Thoracic aorta (tissue), 2 donors: ENCODE measurements at regions not wholly inside any gene's neighbourhood (a gene's known extent, or its start where the extent isn't known, plus 50 kb on each side); places are given as distances from the start of the nearest gene placed in this dataset.

ENCODE experiments used
- ATAC-seq: fragments of 150-250 bp; one replicate; pipeline ENCODE4 v1.8.0; 2017; ENCODE audit warnings: low read depth; ENCODE audit not compliant: insufficient number of reproducible peaks, low FRiP score
- DNase-seq: peaks from one replicate; pipeline ENCODE4 v3.0.0-alpha.2; 2020; ENCODE audit warnings: low spot score
- H3K27ac ChIP-seq, 2 donors: fragments of 200-600 bp; sonication (generic); 1 replicate in 1 of 2; 2 replicates in 1 of 2; pipeline ENCODE4 v1.5.1; 2016; ENCODE audit warnings: mild to moderate bottlenecking in 2 of 2, moderate library complexity in 2 of 2
- H3K27me3 ChIP-seq: fragments of 200-600 bp; sonication (generic); replicated peaks from 2 replicates; pipeline ENCODE4 v1.6.0; 2016; ENCODE audit warnings: mild to moderate bottlenecking; ENCODE audit not compliant: insufficient read depth
- H3K36me3 ChIP-seq: fragments of 200-600 bp; sonication (generic); one replicate; pipeline ENCODE4 v1.5.1; 2016
- H3K4me1 ChIP-seq, 2 donors: fragments of 200-600 bp; sonication (generic); 1 replicate in 1 of 2; 2 replicates in 1 of 2; pipeline versions ENCODE4 v1.5.1 to v1.6.0; 2016; ENCODE audit warnings: low read depth in 2 of 2, mild to moderate bottlenecking in 1 of 2; ENCODE audit not compliant: control insufficient read depth in 1 of 2
- H3K4me3 ChIP-seq: fragments of 200-600 bp; sonication (generic); 2 replicates; pipeline ENCODE4 v1.5.1; 2016; ENCODE audit warnings: mild to moderate bottlenecking
- H3K9me3 ChIP-seq: fragments of 200-600 bp; sonication (generic); 2 replicates; pipeline ENCODE4 v1.5.1; 2016
- TF ChIP-seq, protein P1 (sequence below): fragments of 200-600 bp; sonication (generic); IDR thresholded peaks from one replicate; pipeline ENCODE4 v1.5.1; 2019; ENCODE audit warnings: antibody characterized with exemption

GRCh38 chr10:56973766-56974165 lies 612.7 kb upstream of the ZWINT start:
- Histone ChIP-seq H3K4me1 (no peaks in the 10 kb centered on the region), H3K4me3 (no peak overlapping the region), H3K27me3 (no peaks in the 10 kb centered on the region), H3K27ac (no peak overlapping the region), H3K36me3 (no peaks in the 10 kb centered on the region), H3K9me3 (no peaks in the 10 kb centered on the region)
- TF ChIP-seq, protein P1, sequence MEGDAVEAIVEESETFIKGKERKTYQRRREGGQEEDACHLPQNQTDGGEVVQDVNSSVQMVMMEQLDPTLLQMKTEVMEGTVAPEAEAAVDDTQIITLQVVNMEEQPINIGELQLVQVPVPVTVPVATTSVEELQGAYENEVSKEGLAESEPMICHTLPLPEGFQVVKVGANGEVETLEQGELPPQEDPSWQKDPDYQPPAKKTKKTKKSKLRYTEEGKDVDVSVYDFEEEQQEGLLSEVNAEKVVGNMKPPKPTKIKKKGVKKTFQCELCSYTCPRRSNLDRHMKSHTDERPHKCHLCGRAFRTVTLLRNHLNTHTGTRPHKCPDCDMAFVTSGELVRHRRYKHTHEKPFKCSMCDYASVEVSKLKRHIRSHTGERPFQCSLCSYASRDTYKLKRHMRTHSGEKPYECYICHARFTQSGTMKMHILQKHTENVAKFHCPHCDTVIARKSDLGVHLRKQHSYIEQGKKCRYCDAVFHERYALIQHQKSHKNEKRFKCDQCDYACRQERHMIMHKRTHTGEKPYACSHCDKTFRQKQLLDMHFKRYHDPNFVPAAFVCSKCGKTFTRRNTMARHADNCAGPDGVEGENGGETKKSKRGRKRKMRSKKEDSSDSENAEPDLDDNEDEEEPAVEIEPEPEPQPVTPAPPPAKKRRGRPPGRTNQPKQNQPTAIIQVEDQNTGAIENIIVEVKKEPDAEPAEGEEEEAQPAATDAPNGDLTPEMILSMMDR: no peak
- no peak for DNase-seq
- no peak for ATAC-seq

DNA sequence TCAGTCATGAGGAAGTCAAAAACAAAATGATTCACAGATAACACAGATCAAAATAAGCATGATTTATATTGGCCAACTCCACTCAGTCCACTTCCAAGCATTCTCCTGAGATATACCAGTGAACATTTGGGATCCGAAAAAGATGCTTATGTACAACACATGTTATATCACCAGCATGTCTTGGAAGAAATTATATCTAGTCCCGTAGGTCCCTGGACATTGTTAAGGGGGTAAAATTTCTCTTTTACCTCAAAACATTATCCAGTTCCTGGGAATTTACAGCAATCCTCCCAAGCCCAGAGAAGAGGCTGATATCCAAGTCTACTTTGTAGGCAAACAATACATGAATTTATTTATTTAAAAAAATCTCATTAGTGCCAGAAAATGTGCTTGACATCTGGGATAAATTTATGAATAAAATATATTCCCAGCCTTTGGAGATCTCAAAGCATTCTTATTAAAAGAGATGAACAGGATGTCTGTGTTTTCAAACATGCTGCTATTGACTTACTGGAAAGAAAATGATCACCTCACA lies 582.2 kb upstream of the ZWINT start:
- TF ChIP-seq, protein P1: no peak
- no peak for ATAC-seq
- H3K4me3 ChIP-seq: no peak overlapping the region
- DNase-seq: no peak
- no peak overlapping the region for H3K27ac ChIP-seq
- H3K4me1 ChIP-seq: no peaks in the 10 kb centered on the region
- no peaks in the 10 kb centered on the region for H3K36me3 ChIP-seq
- no peaks in the 10 kb centered on the region for H3K9me3 ChIP-seq
- no peaks in the 10 kb centered on the region for H3K27me3 ChIP-seq

DNA sequence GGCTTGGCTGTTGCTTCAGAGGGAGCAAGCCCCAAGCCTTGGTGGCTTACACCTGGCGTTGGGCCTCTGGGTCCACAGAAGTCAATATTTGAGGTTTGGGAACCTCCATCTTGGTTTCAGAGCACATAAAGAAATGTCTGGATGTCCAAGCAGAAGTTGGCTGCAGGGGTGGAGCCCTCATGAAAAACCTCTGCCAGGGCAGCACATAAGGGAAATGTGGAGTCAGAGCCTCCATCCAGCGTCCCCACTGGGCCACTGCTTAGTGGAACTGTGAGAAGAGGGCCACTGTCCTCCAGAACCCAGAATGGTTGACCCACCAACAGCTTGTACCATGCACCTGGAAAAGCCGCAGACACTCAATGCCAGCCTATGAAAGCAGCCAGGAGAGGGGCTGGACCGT lies 573.5 kb upstream of the ZWINT start:
- Histone ChIP-seq H3K36me3 (no peaks in the 10 kb centered on the region), H3K27me3 (no peaks in the 10 kb centered on the region), H3K4me3 (no peak overlapping the region), H3K9me3 (no peaks in the 10 kb centered on the region), H3K4me1 (no peaks in the 10 kb centered on the region), H3K27ac (no peak overlapping the region)
- ATAC-seq (no peak), DNase-seq (no peak)
- TF ChIP-seq, protein P1: no peak

- no peak overlapping the region for H3K4me3 ChIP-seq
- H3K27ac ChIP-seq: no peak overlapping the region
- ATAC-seq: no peak
- H3K9me3 ChIP-seq: no peaks in the 10 kb centered on the region
- TF ChIP-seq, protein P1: no peak
- no peak for DNase-seq
- no peaks in the 10 kb centered on the region for H3K27me3 ChIP-seq
- no peaks in the 10 kb centered on the region for H3K4me1 ChIP-seq
- no peaks in the 10 kb centered on the region for H3K36me3 ChIP-seq
Observed at GRCh38 chr10:56928714-56929113, 567.7 kb upstream of the ZWINT start.

DNA sequence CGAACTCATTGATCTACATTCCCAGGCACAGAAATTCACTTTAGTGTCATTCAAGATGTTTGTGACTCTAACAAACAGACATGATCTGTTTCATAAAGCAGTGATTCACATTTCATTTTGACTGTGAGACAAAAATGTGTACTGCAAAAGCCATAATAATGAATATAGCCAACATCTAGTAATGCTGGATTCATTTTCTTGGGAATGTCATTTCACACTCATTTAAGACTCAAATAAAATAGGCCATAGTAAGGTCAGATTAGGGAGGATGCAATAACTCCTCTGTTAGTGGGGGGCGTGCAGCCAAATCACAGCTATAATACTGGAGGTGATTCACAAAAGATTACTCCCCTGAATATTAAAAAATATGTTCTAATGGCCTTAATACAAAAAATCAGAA lies 566.6 kb upstream of the ZWINT start:
- Histone ChIP-seq H3K9me3 (no peaks in the 10 kb centered on the region), H3K4me1 (no peaks in the 10 kb centered on the region), H3K36me3 (no peaks in the 10 kb centered on the region), H3K27me3 (no peaks in the 10 kb centered on the region), H3K27ac (no peak overlapping the region), H3K4me3 (no peak overlapping the region)
- TF ChIP-seq, protein P1: no peak
- DNase-seq: no peak
- no peak for ATAC-seq
